MM.1S (cell line): ENCODE measurements at regions not wholly inside any gene's neighbourhood (a gene's known extent, or its start where the extent isn't known, plus 50 kb on each side); places are given as distances from the start of the nearest gene placed in this dataset.

Source experiments
- DNase-seq: peaks from one replicate; pipeline ENCODE4 v3.0.0-alpha.2; 2015
- H2AFZ ChIP-seq: fragments of 300-600 bp; sonication (generic); 2 replicates; pipeline ENCODE4 v1.6.0; 2016; ENCODE audit warnings: antibody characterized with exemption, low read length
- H3F3A ChIP-seq: fragments of 300-600 bp; sonication (generic); 2 replicates; pipeline ENCODE4 v1.6.1; 2016; ENCODE audit warnings: mild to moderate bottlenecking, antibody characterized with exemption, low read length, moderate library complexity, mixed read lengths; ENCODE audit not compliant: insufficient read depth
- H3K27ac ChIP-seq: fragments of 300-600 bp; sonication (generic); 2 replicates; pipeline ENCODE4 v1.5.1; 2016; ENCODE audit warnings: mild to moderate bottlenecking, low read length
- H3K27me3 ChIP-seq: fragments of 300-600 bp; sonication (generic); replicated peaks from 2 replicates; pipeline ENCODE4 v1.6.0; 2016; ENCODE audit warnings: low read length; ENCODE audit not compliant: insufficient read depth
- H3K36me3 ChIP-seq: fragments of 300-600 bp; sonication (generic); replicated peaks from 2 replicates; pipeline ENCODE4 v1.6.1; 2016; ENCODE audit warnings: mild to moderate bottlenecking, low read length, mixed read lengths; ENCODE audit not compliant: insufficient read depth
- H3K4me1 ChIP-seq: fragments of 300-600 bp; sonication (generic); 2 replicates; pipeline ENCODE4 v1.6.1; 2016; ENCODE audit warnings: low read length, mixed read lengths
- H3K4me2 ChIP-seq: fragments of 300-600 bp; sonication (generic); 2 replicates; pipeline ENCODE4 v1.6.0; 2016; ENCODE audit warnings: low read depth, low read length
- H3K4me3 ChIP-seq: fragments of 300-600 bp; sonication (generic); 2 replicates; pipeline ENCODE4 v1.5.1; 2016; ENCODE audit warnings: low read length, mixed read lengths
- H3K79me2 ChIP-seq: fragments of 300-600 bp; sonication (generic); 2 replicates; pipeline ENCODE4 v1.6.1; 2016; ENCODE audit warnings: mixed run types, low read length, mixed read lengths
- H3K9ac ChIP-seq: fragments of 300-600 bp; sonication (generic); 2 replicates; pipeline ENCODE4 v1.6.1; 2016; ENCODE audit warnings: low read length, mixed read lengths
- H3K9me2 ChIP-seq: fragments of 300-600 bp; sonication (generic); replicated peaks from 2 replicates; pipeline ENCODE4 v1.6.1; 2016; ENCODE audit warnings: mild to moderate bottlenecking, low read length, mixed read lengths; ENCODE audit not compliant: insufficient read depth
- H3K9me3 ChIP-seq: fragments of 300-600 bp; sonication (generic); replicated peaks from 2 replicates; pipeline ENCODE4 v1.6.1; 2016; ENCODE audit warnings: mild to moderate bottlenecking, low read length, mixed read lengths; ENCODE audit not compliant: insufficient read depth
- H4K20me1 ChIP-seq: fragments of 300-600 bp; sonication (generic); 2 replicates; pipeline ENCODE4 v1.6.1; 2016; ENCODE audit warnings: mild to moderate bottlenecking, low read length, moderate library complexity, mixed read lengths; ENCODE audit not compliant: insufficient read depth
- CTCF ChIP-seq: fragments of 300-600 bp; sonication (generic); IDR thresholded peaks from 2 replicates; pipeline ENCODE4 v1.5.1; 2016; ENCODE audit warnings: antibody characterized with exemption, low read length, mixed read lengths
- EZH2 ChIP-seq: fragments of 300-600 bp; sonication (generic); optimal IDR thresholded peaks from 2 replicates; pipeline ENCODE3; 2017; ENCODE audit warnings: low read depth, mild to moderate bottlenecking, antibody characterized with exemption, low read length, mixed read lengths
- EZH2phosphoT487 ChIP-seq: fragments of 300-600 bp; sonication (generic); IDR thresholded peaks from 2 replicates; pipeline ENCODE4 v1.6.1; 2018; ENCODE audit warnings: antibody characterized with exemption, low read length

- no peak overlapping the region for H3K9ac ChIP-seq
- no peaks in the 10 kb centered on the region for H3K79me2 ChIP-seq
- no peak overlapping the region for H3K4me3 ChIP-seq
- no peak overlapping the region for H3K4me2 ChIP-seq
- no peaks in the 10 kb centered on the region for H3K9me2 ChIP-seq
- TF ChIP-seq EZH2phosphoT487 (no peak), CTCF (no peak), EZH2 (no peak)
- no peaks in the 10 kb centered on the region for H3K4me1 ChIP-seq
- no peaks in the 10 kb centered on the region for H3K9me3 ChIP-seq
- H3F3A ChIP-seq = no peaks in the 10 kb centered on the region
- H4K20me1 ChIP-seq = no peaks in the 10 kb centered on the region
- no peak overlapping the region for H2AFZ ChIP-seq
- no peak overlapping the region for H3K27ac ChIP-seq
- no peaks in the 10 kb centered on the region for H3K27me3 ChIP-seq
- H3K36me3 ChIP-seq = no peaks in the 10 kb centered on the region
- no peak for DNase-seq
Observed at GRCh38 chr12:112677050-112677765, 114.3 kb upstream of the RPH3A start.

GRCh38 chr12:112680993-112681392 lies 110.6 kb upstream of the RPH3A start:
- TF ChIP-seq EZH2phosphoT487 (no peak), CTCF (no peak), EZH2 (no peak)

GRCh38 chr12:112682586-112682985 lies 109.0 kb upstream of the RPH3A start:
- Histone ChIP-seq H3K79me2 (no peaks in the 10 kb centered on the region), H3K27me3 (no peaks in the 10 kb centered on the region)

More at GRCh38 chr12:112680993-112681392, 110.6 kb upstream of the RPH3A start:
- Histone ChIP-seq H3K36me3 (no peaks in the 10 kb centered on the region), H3K9me2 (no peaks in the 10 kb centered on the region), H3K27me3 (no peaks in the 10 kb centered on the region), H3K27ac (no peak overlapping the region), H4K20me1 (no peaks in the 10 kb centered on the region), H3K4me1 (no peaks in the 10 kb centered on the region), H3K4me3 (no peak overlapping the region), H3F3A (no peaks in the 10 kb centered on the region), H3K9ac (no peak overlapping the region), H3K4me2 (no peak overlapping the region), H2AFZ (no peak overlapping the region), H3K9me3 (no peaks in the 10 kb centered on the region), H3K79me2 (no peaks in the 10 kb centered on the region)
- no peak for DNase-seq

GRCh38 chr12:112684742-112685141 lies 106.8 kb upstream of the RPH3A start:
- Histone ChIP-seq H4K20me1 (no peaks in the 10 kb centered on the region), H3K36me3 (no peaks in the 10 kb centered on the region), H3K4me2 (no peak overlapping the region), H3K79me2 (no peaks in the 10 kb centered on the region), H3K9ac (no peak overlapping the region), H3F3A (no peaks in the 10 kb centered on the region), H3K9me3 (no peaks in the 10 kb centered on the region), H3K4me3 (no peak overlapping the region), H3K9me2 (no peaks in the 10 kb centered on the region), H2AFZ (no peak overlapping the region), H3K4me1 (no peaks in the 10 kb centered on the region), H3K27me3 (no peaks in the 10 kb centered on the region), H3K27ac (no peak overlapping the region)
- TF ChIP-seq EZH2 (no peak), EZH2phosphoT487 (no peak)
- no peak for DNase-seq

More at GRCh38 chr12:112682586-112682985, 109.0 kb upstream of the RPH3A start:
- no peak overlapping the region for H3K27ac ChIP-seq
- DNase-seq = no peak
- H3K9me3 ChIP-seq = no peaks in the 10 kb centered on the region
- no peaks in the 10 kb centered on the region for H3K36me3 ChIP-seq
- no peak overlapping the region for H3K9ac ChIP-seq
- TF ChIP-seq EZH2phosphoT487 = no peak
- no peaks in the 10 kb centered on the region for H3K4me1 ChIP-seq
- no peak overlapping the region for H3K4me2 ChIP-seq
- H3K9me2 ChIP-seq = no peaks in the 10 kb centered on the region
- H2AFZ ChIP-seq = no peak overlapping the region
- H4K20me1 ChIP-seq = no peaks in the 10 kb centered on the region
- H3F3A ChIP-seq = no peaks in the 10 kb centered on the region
- H3K4me3 ChIP-seq = no peak overlapping the region
